GM23338 (cell line): ENCODE measurements at regions not wholly inside any gene's neighbourhood (a gene's known extent, or its start where the extent isn't known, plus 50 kb on each side); places are given as distances from the start of the nearest gene placed in this dataset.

Experiments used
- ATAC-seq: fragments of 200-7000 bp; cut with Tn5 transposase; 3 replicates; pipeline ENCODE4 v1.9.1; 2020
- DNase-seq: peaks from one replicate; pipeline ENCODE4 v3.0.0-alpha.2; 2015; ENCODE audit warnings: low spot score
- H2AFZ ChIP-seq: fragments of 200-600 bp; sonication (generic); 2 replicates; pipeline ENCODE4 v1.8.0; 2016; ENCODE audit warnings: antibody characterized with exemption, mild to moderate bottlenecking, moderate library complexity
- H3F3A ChIP-seq: fragments of 200-600 bp; sonication (generic); replicated peaks from 2 replicates; pipeline ENCODE4 v1.8.0; 2017; ENCODE audit warnings: antibody characterized with exemption, mixed run types, low read depth
- H3K27ac ChIP-seq: fragments of 200-600 bp; sonication (generic); 2 replicates; pipeline ENCODE4 v1.6.1; 2016; ENCODE audit warnings: low read depth
- H3K27me3 ChIP-seq: fragments of 200-600 bp; sonication (generic); 2 replicates; pipeline ENCODE4 v1.8.0; 2016; ENCODE audit warnings: mild to moderate bottlenecking, mixed run types, moderate library complexity; ENCODE audit not compliant: insufficient read depth
- H3K36me3 ChIP-seq: fragments of 200-600 bp; sonication (generic); 2 replicates; pipeline ENCODE4 v1.8.0; 2016; ENCODE audit warnings: mild to moderate bottlenecking; ENCODE audit not compliant: insufficient read depth
- H3K4me1 ChIP-seq: fragments of 200-600 bp; sonication (generic); 2 replicates; pipeline ENCODE4 v1.8.0; 2016; ENCODE audit warnings: mild to moderate bottlenecking, moderate library complexity; ENCODE audit not compliant: insufficient read depth
- H3K4me2 ChIP-seq: fragments of 200-600 bp; sonication (generic); 2 replicates; pipeline ENCODE4 v1.7.1; 2017; ENCODE audit warnings: mixed run types
- H3K4me3 ChIP-seq: fragments of 200-600 bp; sonication (generic); 2 replicates; pipeline ENCODE4 v1.6.1; 2016; ENCODE audit warnings: mixed run types
- H3K79me2 ChIP-seq: fragments of 200-600 bp; sonication (generic); replicated peaks from 2 replicates; pipeline ENCODE4 v1.8.0; 2017; ENCODE audit warnings: mild to moderate bottlenecking; ENCODE audit not compliant: insufficient read depth
- H3K9me2 ChIP-seq: fragments of 200-600 bp; sonication (generic); 2 replicates; pipeline ENCODE4 v1.8.0; 2017; ENCODE audit not compliant: insufficient read depth
- H4K20me1 ChIP-seq: fragments of 200-600 bp; sonication (generic); replicated peaks from 2 replicates; pipeline ENCODE4 v1.8.0; 2017; ENCODE audit warnings: mild to moderate bottlenecking; ENCODE audit not compliant: insufficient read depth
- H3K27ac Mint-ChIP-seq: 2 replicates; pipeline ENCODE4 v1.8.0; 2020; ENCODE audit warnings: inconsistent platforms, mild to moderate bottlenecking, moderate library complexity, mixed read lengths
- H3K27me3 Mint-ChIP-seq: 3 replicates; pipeline ENCODE4 v1.8.0; 2022; ENCODE audit warnings: low read depth, mild to moderate bottlenecking, moderate library complexity, mixed read lengths, inconsistent platforms; ENCODE audit not compliant: insufficient read depth, poor library complexity
- H3K36me3 Mint-ChIP-seq: 3 replicates; pipeline ENCODE4 v1.8.0; 2021; ENCODE audit warnings: low read depth, mild to moderate bottlenecking, inconsistent platforms, moderate library complexity, mixed read lengths
- H3K4me1 Mint-ChIP-seq: 3 replicates; pipeline ENCODE4 v1.8.0; 2020; ENCODE audit warnings: mild to moderate bottlenecking, inconsistent platforms, mixed read lengths
- H3K4me3 Mint-ChIP-seq: 3 replicates; pipeline ENCODE4 v1.8.0; 2021; ENCODE audit warnings: moderate library complexity, mild to moderate bottlenecking, inconsistent platforms, mixed read lengths
- H3K9me3 Mint-ChIP-seq: 3 replicates; pipeline ENCODE4 v1.8.0; 2020; ENCODE audit warnings: moderate library complexity, mild to moderate bottlenecking, inconsistent platforms, mixed read lengths
- CREB1 ChIP-seq: fragments of 250-450 bp; sonication (Bioruptor Pico); IDR thresholded peaks from 2 replicates; pipeline ENCODE4 v1.5.0; 2020; ENCODE audit warnings: low read depth, mild to moderate bottlenecking, moderate library complexity
- EZH2phosphoT487 ChIP-seq: fragments of 200-600 bp; sonication (generic); IDR thresholded peaks from one replicate; pipeline ENCODE4 v1.8.1; 2018; ENCODE audit warnings: antibody characterized with exemption; ENCODE audit not compliant: unreplicated experiment
- JUNB ChIP-seq: IDR thresholded peaks from one replicate; pipeline ENCODE4 v1.6.1; 2016; ENCODE audit warnings: antibody characterized with exemption; ENCODE audit not compliant: unreplicated experiment
- NANOG ChIP-seq: IDR thresholded peaks from 2 replicates; pipeline ENCODE4 v1.6.1; 2016; ENCODE audit warnings: antibody characterized with exemption, borderline replicate concordance
- POLR2AphosphoS5 ChIP-seq: IDR thresholded peaks from 2 replicates; pipeline ENCODE4 v1.6.1; 2016; ENCODE audit warnings: antibody characterized with exemption, low read depth
- ZNF114 ChIP-seq: fragments of 250-450 bp; sonication (Bioruptor Pico); IDR thresholded peaks from 2 replicates; pipeline ENCODE4 v1.5.0; 2020; ENCODE audit warnings: mild to moderate bottlenecking, moderate library complexity
- ZNF331 ChIP-seq: fragments of 250-450 bp; sonication (Bioruptor Pico); IDR thresholded peaks from 2 replicates; pipeline ENCODE4 v1.5.0; 2020; ENCODE audit warnings: low read depth, mild to moderate bottlenecking, moderate library complexity
- TF ChIP-seq, protein P1 (sequence below), 2 experiments: fragments of 200-600 bp in 1 of 2; sonication (generic) in 1 of 2; conservative IDR thresholded peaks; 2 replicates each; pipeline versions ENCODE4 v1.5.1 to v1.6.1; 2016 to 2017; ENCODE audit warnings: antibody characterized with exemption in 2 of 2, low read depth in 2 of 2, mild to moderate bottlenecking in 2 of 2, moderate library complexity in 1 of 2
- TF ChIP-seq, protein P2 (sequence below): IDR thresholded peaks from 2 replicates; pipeline ENCODE4 v1.6.1; 2016; ENCODE audit warnings: antibody characterized with exemption
- TF ChIP-seq, protein P3 (sequence below): IDR thresholded peaks from one replicate; pipeline ENCODE4 v1.6.1; 2018; ENCODE audit warnings: antibody characterized with exemption; ENCODE audit not compliant: unreplicated experiment

DNA sequence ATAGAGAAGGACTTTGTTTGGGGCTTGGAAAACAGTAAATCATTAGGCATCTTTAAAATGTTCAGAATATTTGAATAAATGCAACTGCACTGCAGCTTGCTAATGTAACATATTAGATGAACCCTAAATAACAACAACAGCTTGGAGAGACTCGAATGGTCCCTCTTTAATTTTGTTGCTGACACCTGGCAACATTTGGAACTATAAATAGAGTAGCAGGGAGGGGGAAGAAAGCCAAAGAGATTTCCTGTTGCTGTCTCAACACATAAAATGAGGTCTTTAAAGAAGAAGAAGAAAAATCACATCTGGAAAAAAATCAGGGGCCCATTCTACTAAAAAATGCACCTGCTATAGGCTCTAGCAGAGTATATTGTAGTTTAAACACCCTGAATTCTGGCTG lies 49.9 kb upstream of the DPPA4 start:
- Mint-ChIP-seq H3K36me3 (no peaks in the 10 kb centered on the region), H3K27me3 (peaks cover 10% of the 10 kb centered on the region), H3K4me3 (no peak overlapping the region), H3K9me3 (no peaks in the 10 kb centered on the region), H3K27ac (no peak overlapping the region), H3K4me1 (peaks cover 20% of the 10 kb centered on the region)
- Histone ChIP-seq H3K4me3 (no peak overlapping the region), H3K36me3 (no peaks in the 10 kb centered on the region), H3F3A (no peaks in the 10 kb centered on the region), H3K9me2 (no peaks in the 10 kb centered on the region), H3K27me3 (no peaks in the 10 kb centered on the region), H3K4me2 (no peak overlapping the region), H3K27ac (no peak overlapping the region), H4K20me1 (no peaks in the 10 kb centered on the region), H3K79me2 (no peaks in the 10 kb centered on the region), H3K4me1 (peaks cover 16% of the 10 kb centered on the region), H2AFZ (no peak overlapping the region)
- ATAC-seq (no peak), DNase-seq (no peak)
- TF ChIP-seq POLR2AphosphoS5 (no peak), JUNB (no peak), EZH2phosphoT487 (no peak), NANOG (no peak), CREB1 (CRISPR knock-in tag) (no peak), ZNF331 (CRISPR knock-in tag) (no peak), ZNF114 (CRISPR knock-in tag) (no peak)
- TF ChIP-seq, protein P1, sequence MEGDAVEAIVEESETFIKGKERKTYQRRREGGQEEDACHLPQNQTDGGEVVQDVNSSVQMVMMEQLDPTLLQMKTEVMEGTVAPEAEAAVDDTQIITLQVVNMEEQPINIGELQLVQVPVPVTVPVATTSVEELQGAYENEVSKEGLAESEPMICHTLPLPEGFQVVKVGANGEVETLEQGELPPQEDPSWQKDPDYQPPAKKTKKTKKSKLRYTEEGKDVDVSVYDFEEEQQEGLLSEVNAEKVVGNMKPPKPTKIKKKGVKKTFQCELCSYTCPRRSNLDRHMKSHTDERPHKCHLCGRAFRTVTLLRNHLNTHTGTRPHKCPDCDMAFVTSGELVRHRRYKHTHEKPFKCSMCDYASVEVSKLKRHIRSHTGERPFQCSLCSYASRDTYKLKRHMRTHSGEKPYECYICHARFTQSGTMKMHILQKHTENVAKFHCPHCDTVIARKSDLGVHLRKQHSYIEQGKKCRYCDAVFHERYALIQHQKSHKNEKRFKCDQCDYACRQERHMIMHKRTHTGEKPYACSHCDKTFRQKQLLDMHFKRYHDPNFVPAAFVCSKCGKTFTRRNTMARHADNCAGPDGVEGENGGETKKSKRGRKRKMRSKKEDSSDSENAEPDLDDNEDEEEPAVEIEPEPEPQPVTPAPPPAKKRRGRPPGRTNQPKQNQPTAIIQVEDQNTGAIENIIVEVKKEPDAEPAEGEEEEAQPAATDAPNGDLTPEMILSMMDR (conservative IDR thresholded peaks at IDR 0.05; ENCODE audit: low read depth in 2 of 2) = no peak
- TF ChIP-seq, protein P2, sequence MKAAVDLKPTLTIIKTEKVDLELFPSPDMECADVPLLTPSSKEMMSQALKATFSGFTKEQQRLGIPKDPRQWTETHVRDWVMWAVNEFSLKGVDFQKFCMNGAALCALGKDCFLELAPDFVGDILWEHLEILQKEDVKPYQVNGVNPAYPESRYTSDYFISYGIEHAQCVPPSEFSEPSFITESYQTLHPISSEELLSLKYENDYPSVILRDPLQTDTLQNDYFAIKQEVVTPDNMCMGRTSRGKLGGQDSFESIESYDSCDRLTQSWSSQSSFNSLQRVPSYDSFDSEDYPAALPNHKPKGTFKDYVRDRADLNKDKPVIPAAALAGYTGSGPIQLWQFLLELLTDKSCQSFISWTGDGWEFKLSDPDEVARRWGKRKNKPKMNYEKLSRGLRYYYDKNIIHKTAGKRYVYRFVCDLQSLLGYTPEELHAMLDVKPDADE = no peak
- TF ChIP-seq, protein P3, sequence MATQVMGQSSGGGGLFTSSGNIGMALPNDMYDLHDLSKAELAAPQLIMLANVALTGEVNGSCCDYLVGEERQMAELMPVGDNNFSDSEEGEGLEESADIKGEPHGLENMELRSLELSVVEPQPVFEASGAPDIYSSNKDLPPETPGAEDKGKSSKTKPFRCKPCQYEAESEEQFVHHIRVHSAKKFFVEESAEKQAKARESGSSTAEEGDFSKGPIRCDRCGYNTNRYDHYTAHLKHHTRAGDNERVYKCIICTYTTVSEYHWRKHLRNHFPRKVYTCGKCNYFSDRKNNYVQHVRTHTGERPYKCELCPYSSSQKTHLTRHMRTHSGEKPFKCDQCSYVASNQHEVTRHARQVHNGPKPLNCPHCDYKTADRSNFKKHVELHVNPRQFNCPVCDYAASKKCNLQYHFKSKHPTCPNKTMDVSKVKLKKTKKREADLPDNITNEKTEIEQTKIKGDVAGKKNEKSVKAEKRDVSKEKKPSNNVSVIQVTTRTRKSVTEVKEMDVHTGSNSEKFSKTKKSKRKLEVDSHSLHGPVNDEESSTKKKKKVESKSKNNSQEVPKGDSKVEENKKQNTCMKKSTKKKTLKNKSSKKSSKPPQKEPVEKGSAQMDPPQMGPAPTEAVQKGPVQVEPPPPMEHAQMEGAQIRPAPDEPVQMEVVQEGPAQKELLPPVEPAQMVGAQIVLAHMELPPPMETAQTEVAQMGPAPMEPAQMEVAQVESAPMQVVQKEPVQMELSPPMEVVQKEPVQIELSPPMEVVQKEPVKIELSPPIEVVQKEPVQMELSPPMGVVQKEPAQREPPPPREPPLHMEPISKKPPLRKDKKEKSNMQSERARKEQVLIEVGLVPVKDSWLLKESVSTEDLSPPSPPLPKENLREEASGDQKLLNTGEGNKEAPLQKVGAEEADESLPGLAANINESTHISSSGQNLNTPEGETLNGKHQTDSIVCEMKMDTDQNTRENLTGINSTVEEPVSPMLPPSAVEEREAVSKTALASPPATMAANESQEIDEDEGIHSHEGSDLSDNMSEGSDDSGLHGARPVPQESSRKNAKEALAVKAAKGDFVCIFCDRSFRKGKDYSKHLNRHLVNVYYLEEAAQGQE = no peak
